Neural crest cell (in vitro differentiated cells): ENCODE measurements at regions not wholly inside any gene's neighbourhood (a gene's known extent, or its start where the extent isn't known, plus 50 kb on each side); places are given as distances from the start of the nearest gene placed in this dataset.

Experiments used
- DNase-seq: peaks from one replicate; pipeline ENCODE4 v3.0.0; 2021; ENCODE audit warnings: low read depth, mixed read lengths, low spot score
- H3K27ac Mint-ChIP-seq: one replicate; pipeline ENCODE4 v1.8.0; 2021; ENCODE audit warnings: mild to moderate bottlenecking, mixed read lengths; ENCODE audit not compliant: unreplicated experiment
- H3K27me3 Mint-ChIP-seq: 2 replicates; pipeline ENCODE4 v1.8.0; 2021; ENCODE audit warnings: low read depth, mild to moderate bottlenecking, mixed read lengths
- H3K36me3 Mint-ChIP-seq: 2 replicates; pipeline ENCODE4 v1.8.0; 2021; ENCODE audit warnings: low read depth, mild to moderate bottlenecking, mixed read lengths
- H3K4me1 Mint-ChIP-seq: 2 replicates; pipeline ENCODE4 v1.8.0; 2021; ENCODE audit warnings: mixed read lengths
- H3K4me3 Mint-ChIP-seq: one replicate; pipeline ENCODE4 v1.8.0; 2021; ENCODE audit warnings: mild to moderate bottlenecking, mixed read lengths
- H3K9me3 Mint-ChIP-seq: 2 replicates; pipeline ENCODE4 v1.8.0; 2021; ENCODE audit warnings: mixed read lengths
- TF ChIP-seq, protein P1 (sequence below): fragments of 200-600 bp; sonication (generic); conservative IDR thresholded peaks from 2 replicates; pipeline ENCODE4 v1.5.0; 2021; ENCODE audit warnings: antibody characterized with exemption, mild to moderate bottlenecking

DNA sequence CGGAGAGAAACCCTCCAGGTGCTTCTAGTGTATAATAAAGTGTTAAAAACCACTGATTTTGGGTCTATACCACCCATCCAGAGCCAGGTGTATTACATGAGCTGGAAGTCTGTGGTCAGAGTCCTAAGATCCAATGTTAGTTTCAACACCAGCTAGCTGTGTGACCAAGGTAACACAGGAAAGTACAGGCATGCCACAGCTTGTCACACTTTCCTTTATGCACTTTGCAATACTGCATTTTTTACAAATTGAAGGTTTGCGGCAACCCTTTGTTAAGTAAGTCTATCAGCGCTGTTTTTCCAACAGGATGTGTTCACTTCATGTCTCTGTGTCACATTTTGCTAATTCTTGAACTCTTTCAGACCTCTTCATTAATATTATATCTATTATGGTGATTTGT is 201.3 kb upstream of the PRICKLE2 start:
- no peak overlapping the region for H3K4me3 Mint-ChIP-seq
- no peak overlapping the region for H3K27ac Mint-ChIP-seq
- TF ChIP-seq, protein P1, sequence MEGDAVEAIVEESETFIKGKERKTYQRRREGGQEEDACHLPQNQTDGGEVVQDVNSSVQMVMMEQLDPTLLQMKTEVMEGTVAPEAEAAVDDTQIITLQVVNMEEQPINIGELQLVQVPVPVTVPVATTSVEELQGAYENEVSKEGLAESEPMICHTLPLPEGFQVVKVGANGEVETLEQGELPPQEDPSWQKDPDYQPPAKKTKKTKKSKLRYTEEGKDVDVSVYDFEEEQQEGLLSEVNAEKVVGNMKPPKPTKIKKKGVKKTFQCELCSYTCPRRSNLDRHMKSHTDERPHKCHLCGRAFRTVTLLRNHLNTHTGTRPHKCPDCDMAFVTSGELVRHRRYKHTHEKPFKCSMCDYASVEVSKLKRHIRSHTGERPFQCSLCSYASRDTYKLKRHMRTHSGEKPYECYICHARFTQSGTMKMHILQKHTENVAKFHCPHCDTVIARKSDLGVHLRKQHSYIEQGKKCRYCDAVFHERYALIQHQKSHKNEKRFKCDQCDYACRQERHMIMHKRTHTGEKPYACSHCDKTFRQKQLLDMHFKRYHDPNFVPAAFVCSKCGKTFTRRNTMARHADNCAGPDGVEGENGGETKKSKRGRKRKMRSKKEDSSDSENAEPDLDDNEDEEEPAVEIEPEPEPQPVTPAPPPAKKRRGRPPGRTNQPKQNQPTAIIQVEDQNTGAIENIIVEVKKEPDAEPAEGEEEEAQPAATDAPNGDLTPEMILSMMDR, result no peak
- peaks cover 5% of the 10 kb centered on the region for H3K36me3 Mint-ChIP-seq
- H3K9me3 Mint-ChIP-seq, result peaks cover 5% of the 10 kb centered on the region
- no peak for DNase-seq
- peaks cover 20% of the 10 kb centered on the region for H3K4me1 Mint-ChIP-seq
- no peaks in the 10 kb centered on the region for H3K27me3 Mint-ChIP-seq

DNA sequence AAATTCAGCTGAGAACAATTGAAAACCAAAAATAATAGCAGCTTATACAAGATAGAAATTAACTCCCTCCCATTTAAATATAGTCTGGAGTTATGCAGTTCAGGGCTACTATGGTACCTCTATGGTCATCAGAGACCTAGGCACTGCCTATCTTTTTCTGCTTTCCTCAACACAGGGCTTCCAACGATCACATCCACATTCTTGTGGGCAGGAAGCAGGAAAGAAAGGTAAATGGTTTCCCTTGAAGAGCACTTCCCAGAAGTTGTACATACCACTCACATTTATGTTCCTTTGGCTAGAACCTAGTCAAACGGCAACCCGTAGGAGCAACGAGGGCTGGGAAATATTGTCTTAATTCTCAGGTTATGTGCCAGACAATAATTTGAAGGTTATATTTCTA is 197.7 kb upstream of the PRICKLE2 start:
- H3K4me3 Mint-ChIP-seq, result no peak overlapping the region
- H3K9me3 Mint-ChIP-seq, result no peaks in the 10 kb centered on the region
- no peaks in the 10 kb centered on the region for H3K36me3 Mint-ChIP-seq
- H3K4me1 Mint-ChIP-seq, result peaks cover 14% of the 10 kb centered on the region
- no peak overlapping the region for H3K27ac Mint-ChIP-seq
- DNase-seq, result no peak
- H3K27me3 Mint-ChIP-seq, result no peaks in the 10 kb centered on the region
- TF ChIP-seq, protein P1, result no peak

- no peaks in the 10 kb centered on the region for H3K36me3 Mint-ChIP-seq
- TF ChIP-seq, protein P1, result no peak
- no peaks in the 10 kb centered on the region for H3K27me3 Mint-ChIP-seq
- H3K27ac Mint-ChIP-seq, result no peak overlapping the region
- H3K4me3 Mint-ChIP-seq, result no peak overlapping the region
- peaks cover 15% of the 10 kb centered on the region for H3K4me1 Mint-ChIP-seq
- DNase-seq, result no peak
- H3K9me3 Mint-ChIP-seq, result no peaks in the 10 kb centered on the region
These were observed 196.9 kb upstream of the PRICKLE2 start for GRCh38 chr3:64422192-64422591.

GRCh38 chr3:64417816-64418215 is 192.6 kb upstream of the PRICKLE2 start:
- Mint-ChIP-seq H3K4me3 (no peak overlapping the region), H3K36me3 (no peaks in the 10 kb centered on the region), H3K9me3 (no peaks in the 10 kb centered on the region), H3K4me1 (peaks cover 24% of the 10 kb centered on the region), H3K27me3 (no peaks in the 10 kb centered on the region), H3K27ac (peak overlapping the region; percentile 72)
- DNase-seq, result peak; percentile 18
- TF ChIP-seq, protein P1, result no peak

GRCh38 chr3:64414043-64414442 is 188.8 kb upstream of the PRICKLE2 start:
- H3K27ac Mint-ChIP-seq, result no peak overlapping the region
- no peak overlapping the region for H3K4me3 Mint-ChIP-seq
- no peaks in the 10 kb centered on the region for H3K36me3 Mint-ChIP-seq
- peaks cover 39% of the 10 kb centered on the region for H3K4me1 Mint-ChIP-seq
- H3K27me3 Mint-ChIP-seq, result no peaks in the 10 kb centered on the region
- no peaks in the 10 kb centered on the region for H3K9me3 Mint-ChIP-seq
- TF ChIP-seq, protein P1, result no peak
- DNase-seq, result no peak

- Mint-ChIP-seq H3K27ac (no peak overlapping the region), H3K9me3 (peaks cover 4% of the 10 kb centered on the region), H3K36me3 (no peaks in the 10 kb centered on the region), H3K4me1 (peaks cover 34% of the 10 kb centered on the region), H3K27me3 (no peaks in the 10 kb centered on the region), H3K4me3 (no peak overlapping the region)
- TF ChIP-seq, protein P1, result no peak
- DNase-seq, result no peak
These were observed 185.8 kb upstream of the PRICKLE2 start for GRCh38 chr3:64411101-64411500.
